H1 (cell line): ENCODE measurements at regions not wholly inside any gene's neighbourhood (a gene's known extent, or its start where the extent isn't known, plus 50 kb on each side); places are given as distances from the start of the nearest gene placed in this dataset.

Experiments
- CTCF ChIA-PET: fragments of 300-600 bp; sonication (Branson Sonifier 250); formaldehyde crosslinking; loops from one replicate; lab custom pipeline; 2021; ENCODE audit not compliant: partially characterized antibody; lab: Charles Lee
- POLR2A ChIA-PET: fragments of 300-600 bp; sonication (Branson Sonifier 250); formaldehyde crosslinking; loops from one replicate; lab custom pipeline; 2021; ENCODE audit warnings: inconsistent platforms; ENCODE audit not compliant: partially characterized antibody; lab: Charles Lee
- DNase-seq, 2 experiments: peaks; one replicate each; pipeline versions ENCODE4 v3.0.0 to v3.0.0-alpha.2; 2010 to 2022; ENCODE audit warnings: low spot score in 2 of 2, low read depth in 1 of 2, mixed read lengths in 1 of 2
- FAIRE-seq: peaks from 2 replicates; lab custom pipeline; 2011; peaks lifted over from hg19 to GRCh38; lab: Jason Lieb, UNC
- H2AFZ ChIP-seq: 2 replicates; pipeline ENCODE4 v1.8.1; 2012; ENCODE audit warnings: low read length, inconsistent platforms
- H2AK5ac ChIP-seq: 2 replicates; pipeline ENCODE4 v1.6.1; 2013; ENCODE audit warnings: low read depth, low read length
- H2BK120ac ChIP-seq: replicated peaks from 2 replicates; pipeline ENCODE3; 2013; ENCODE audit warnings: low read depth, low read length, inconsistent platforms
- H2BK12ac ChIP-seq: 2 replicates; pipeline ENCODE4 v1.6.1; 2013; ENCODE audit warnings: low read depth, low read length
- H2BK15ac ChIP-seq: 2 replicates; pipeline ENCODE4 v1.6.1; 2013; ENCODE audit warnings: low read length
- H2BK20ac ChIP-seq: 2 replicates; pipeline ENCODE4 v1.6.1; 2013; ENCODE audit warnings: low read length
- H2BK5ac ChIP-seq: 2 replicates; pipeline ENCODE4 v1.6.1; 2013; ENCODE audit warnings: low read depth, low read length
- H3K14ac ChIP-seq: 2 replicates; pipeline ENCODE4 v1.6.1; 2013; ENCODE audit warnings: inconsistent platforms; ENCODE audit not compliant: insufficient read length
- H3K18ac ChIP-seq: 2 replicates; pipeline ENCODE4 v1.6.1; 2013; ENCODE audit warnings: low read length; ENCODE audit errors: extremely low read depth
- H3K23ac ChIP-seq: 2 replicates; pipeline ENCODE4 v1.6.1; 2013; ENCODE audit warnings: inconsistent platforms; ENCODE audit not compliant: insufficient read length
- H3K23me2 ChIP-seq: 2 replicates; pipeline ENCODE4 v1.6.1; 2013; ENCODE audit warnings: low read depth, low read length
- H3K27ac ChIP-seq: 2 replicates; pipeline ENCODE4 v1.6.1; 2011; ENCODE audit warnings: low read depth, low read length, inconsistent platforms
- H3K27me3 ChIP-seq, 4 experiments: replicated peaks in 1 of 4; 1 replicate in 1 of 4; 2 replicates in 3 of 4; pipeline versions ENCODE4 v1.6.1 to v1.8.1; 2011 to 2013; ENCODE audit warnings: low read length in 3 of 4, mild to moderate bottlenecking in 3 of 4, inconsistent platforms in 2 of 4, mixed read lengths in 2 of 4, moderate library complexity in 1 of 4; ENCODE audit not compliant: control insufficient read depth in 3 of 4, insufficient read depth in 3 of 4; ENCODE audit errors: extremely low read depth in 1 of 4
- H3K36me3 ChIP-seq, 4 experiments: 2 replicates each; pipeline versions ENCODE4 v1.6.1 to v1.8.1; 2011 to 2013; ENCODE audit warnings: mild to moderate bottlenecking in 4 of 4, low read length in 3 of 4, moderate library complexity in 2 of 4, control low read depth in 1 of 4, inconsistent platforms in 1 of 4; ENCODE audit not compliant: insufficient read depth in 4 of 4, control insufficient read depth in 2 of 4
- H3K4ac ChIP-seq: replicated peaks from 2 replicates; pipeline ENCODE3; 2013; ENCODE audit warnings: low read length, low read depth, mixed read lengths, inconsistent platforms; ENCODE audit not compliant: insufficient read length
- H3K4me1 ChIP-seq, 4 experiments: replicated peaks in 1 of 4; 1 replicate in 1 of 4; 2 replicates in 3 of 4; pipeline versions ENCODE4 v1.6.1 to v1.8.1; 2011 to 2013; ENCODE audit warnings: low read length in 3 of 4, inconsistent platforms in 2 of 4, mixed read lengths in 1 of 4; ENCODE audit not compliant: insufficient read depth in 4 of 4, control insufficient read depth in 3 of 4
- H3K4me2 ChIP-seq, 2 experiments: 2 replicates each; pipeline versions ENCODE4 v1.6.1 to v1.8.1; 2011 to 2013; ENCODE audit warnings: low read depth in 2 of 2, low read length in 2 of 2, control low read depth in 1 of 2, inconsistent platforms in 1 of 2, mild to moderate bottlenecking in 1 of 2; ENCODE audit not compliant: insufficient read depth in 1 of 2
- H3K4me3 ChIP-seq, 4 experiments: fragments of 200-600, 300-600 bp in 1 of 4; sonication (generic), shearing (Covaris generic), sonication (Bioruptor Twin) in 1 of 4; 2 replicates each; pipeline versions ENCODE4 v1.5.1 to v1.8.1; 2011 to 2016; ENCODE audit warnings: low read length in 4 of 4, low read depth in 3 of 4, control low read depth in 2 of 4, inconsistent platforms in 2 of 4, mild to moderate bottlenecking in 2 of 4, mixed read lengths in 1 of 4, moderate library complexity in 1 of 4; ENCODE audit not compliant: insufficient read depth in 2 of 4; ENCODE audit errors: extremely low read depth in 1 of 4
- H3K56ac ChIP-seq: replicated peaks from 2 replicates; pipeline ENCODE3; 2013; ENCODE audit warnings: low read depth, mild to moderate bottlenecking, mixed read lengths, low read length, inconsistent platforms; ENCODE audit not compliant: insufficient read length
- H3K79me1 ChIP-seq: 2 replicates; pipeline ENCODE4 v1.6.1; 2013; ENCODE audit warnings: low read depth, low read length, control low read depth
- H3K79me2 ChIP-seq, 2 experiments: 2 replicates each; pipeline versions ENCODE4 v1.6.1 to v1.8.1; 2012 to 2013; ENCODE audit warnings: low read length in 2 of 2, mild to moderate bottlenecking in 2 of 2, inconsistent platforms in 1 of 2; ENCODE audit not compliant: insufficient read depth in 2 of 2, control insufficient read depth in 1 of 2
- H3K9ac ChIP-seq, 4 experiments: replicated peaks in 1 of 4; 1 replicate in 1 of 4; 2 replicates in 3 of 4; pipeline versions ENCODE4 v1.6.1 to v1.8.1; 2011 to 2013; ENCODE audit warnings: low read depth in 3 of 4, low read length in 3 of 4, control low read depth in 2 of 4, mild to moderate bottlenecking in 2 of 4, moderate library complexity in 2 of 4, inconsistent platforms in 1 of 4; ENCODE audit errors: extremely low read depth in 1 of 4
- H3K9me3 ChIP-seq, 2 experiments: 2 replicates each; pipeline versions ENCODE4 v1.6.1 to v1.8.1; 2012 to 2013; ENCODE audit warnings: mild to moderate bottlenecking in 2 of 2, moderate library complexity in 2 of 2, control low read depth in 1 of 2, inconsistent platforms in 1 of 2, low read depth in 1 of 2, low read length in 1 of 2, mixed read lengths in 1 of 2; ENCODE audit not compliant: insufficient read depth in 2 of 2
- H4K20me1 ChIP-seq, 2 experiments: replicated peaks in 1 of 2; 2 replicates each; pipeline versions ENCODE3 to v1.8.1; 2011 to 2013; ENCODE audit warnings: inconsistent platforms in 2 of 2, low read length in 2 of 2, mild to moderate bottlenecking in 1 of 2; ENCODE audit not compliant: insufficient read depth in 2 of 2, control insufficient read depth in 1 of 2
- H4K5ac ChIP-seq: 2 replicates; pipeline ENCODE4 v1.6.1; 2013; ENCODE audit warnings: low read length, low read depth, mixed read lengths, inconsistent platforms; ENCODE audit not compliant: insufficient read length
- H4K8ac ChIP-seq: 2 replicates; pipeline ENCODE4 v1.8.0; 2013; ENCODE audit warnings: mild to moderate bottlenecking, moderate library complexity, low read length, inconsistent platforms; ENCODE audit not compliant: insufficient read depth; ENCODE audit errors: extremely low read depth
- H4K91ac ChIP-seq: replicated peaks from 2 replicates; pipeline ENCODE3; 2013; ENCODE audit warnings: low read length, mixed read lengths, inconsistent platforms; ENCODE audit not compliant: insufficient read length
- BCL11A ChIP-seq, 2 experiments: IDR thresholded peaks; one replicate each; pipeline ENCODE4 v1.6.1; 2011; ENCODE audit warnings: low read depth in 2 of 2, low read length in 2 of 2, mild to moderate bottlenecking in 2 of 2
- GABPA ChIP-seq: IDR thresholded peaks from 2 replicates; pipeline ENCODE4 v1.6.1; 2011; ENCODE audit warnings: mild to moderate bottlenecking, low read length, moderate library complexity, borderline replicate concordance; ENCODE audit not compliant: insufficient read depth
- RAD21 ChIP-seq, 2 experiments: IDR thresholded peaks in 1 of 2; conservative IDR thresholded peaks in 1 of 2; 2 replicates each; pipeline ENCODE4 v1.6.1; 2011; ENCODE audit warnings: low read depth in 2 of 2, low read length in 2 of 2, improper control_type of control experiment in 1 of 2, inconsistent platforms in 1 of 2, mild to moderate bottlenecking in 1 of 2, moderate library complexity in 1 of 2
- RBBP5 ChIP-seq: IDR thresholded peaks from 2 replicates; pipeline ENCODE4 v1.7.1; 2012; ENCODE audit warnings: low read depth, mild to moderate bottlenecking, inconsistent platforms, low read length, moderate library complexity, borderline replicate concordance
- RXRA ChIP-seq: IDR thresholded peaks from 2 replicates; pipeline ENCODE4 v1.6.1; 2011; ENCODE audit warnings: low read depth, mild to moderate bottlenecking, low read length, moderate library complexity; ENCODE audit not compliant: insufficient read depth
- TBP ChIP-seq: IDR thresholded peaks from 2 replicates; pipeline ENCODE4 v1.6.1; 2011; ENCODE audit warnings: low read depth, low read length, improper control_type of control experiment
- WGBS, 2 experiments: shearing (Covaris generic) in 1 of 2; methylation state at CpG; one replicate each; pipeline versions ENCODE4 v1.1.6 to v1.1.7; 2013 to 2015; ENCODE audit warnings: low lambda C conversion rate in 2 of 2, mixed read lengths in 2 of 2, inconsistent platforms in 1 of 2, low coverage in 1 of 2, missing lambda C conversion rate in 1 of 2; ENCODE audit not compliant: insufficient replicate concordance in 2 of 2, insufficient coverage in 1 of 2, insufficient read length in 1 of 2; ENCODE audit errors: extremely low coverage in 1 of 2, missing lambda C conversion rate in 1 of 2; 5-methylcytosine and 5-hydroxymethylcytosine counted together

DNA sequence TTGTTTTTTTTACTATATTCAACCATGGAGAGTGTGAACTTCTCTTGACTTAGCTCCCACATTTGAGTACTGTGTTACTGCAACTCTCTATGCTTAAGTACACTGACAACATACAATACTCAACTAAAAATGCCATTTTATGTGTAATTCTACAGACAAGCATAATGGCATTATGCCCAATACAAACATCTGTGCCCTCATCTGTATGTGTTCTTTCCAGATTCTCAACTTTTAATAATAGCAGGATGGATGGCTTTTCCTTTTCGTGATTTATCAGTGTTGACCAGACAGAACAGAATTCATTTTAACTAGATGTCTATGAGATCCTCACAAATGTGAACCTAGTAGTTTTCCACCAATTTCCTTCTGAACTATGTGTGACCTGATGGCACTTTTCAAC lies 84.2 kb upstream of the MARCKS start:
- DNase-seq (no peak), FAIRE-seq (no peak)
- Histone ChIP-seq H3K56ac (no peak overlapping the region), H3K14ac (no peak overlapping the region), H3K9ac (no peak overlapping the region), H4K20me1 (no peaks in the 10 kb centered on the region), H2AFZ (no peak overlapping the region), H2BK15ac (no peak overlapping the region), H3K4me1 (peaks cover 0 to 5% (median 2%) of the 10 kb centered on the region in 4 experiments; a peak in 3 of 7 replicates), H2BK20ac (no peak overlapping the region), H3K79me2 (no peaks in the 10 kb centered on the region), H3K27ac (no peak overlapping the region), H3K27me3 (peaks cover 5 to 20% (median 11%) of the 10 kb centered on the region in 4 experiments; a peak in 5 of 7 replicates), H3K4ac (no peak overlapping the region), H2BK12ac (no peak overlapping the region), H4K5ac (no peak overlapping the region), H3K36me3 (no peaks in the 10 kb centered on the region), H3K4me2 (no peak overlapping the region), H2AK5ac (no peak overlapping the region), H4K8ac (no peak overlapping the region), H3K4me3 (no peak overlapping the region), H3K79me1 (no peaks in the 10 kb centered on the region), H3K9me3 (no peaks in the 10 kb centered on the region), H2BK120ac (no peak overlapping the region), H3K18ac (no peak overlapping the region), H3K23me2 (no peaks in the 10 kb centered on the region), H4K91ac (no peak overlapping the region), H2BK5ac (no peak overlapping the region), H3K23ac (no peak overlapping the region)
- ChIA-PET POLR2A (no interaction called here), CTCF (no interaction called here)
- TF ChIP-seq TBP: no peak
- no peak for TF ChIP-seq RBBP5
- no peak for TF ChIP-seq GABPA
- no peak for TF ChIP-seq BCL11A (IDR thresholded peaks at IDR 0.05; ENCODE audit: low read depth in 2 of 2, low read length in 2 of 2)
- no peak for TF ChIP-seq RAD21 (IDR thresholded peaks at IDR 0.05 in 1 of 2, conservative IDR thresholded peaks at IDR 0.05 in 1 of 2; ENCODE audit: low read depth in 2 of 2, low read length in 2 of 2)
- no peak for TF ChIP-seq RXRA
- WGBS, 2 experiments: 95% methylated on average over 1 of the region's 1 CpG; no CpG with 5 or more reads in 1 of the 2 experiments
